Natural killer cell (primary cell): ENCODE measurements at regions not wholly inside any gene's neighbourhood (a gene's known extent, or its start where the extent isn't known, plus 50 kb on each side); places are given as distances from the start of the nearest gene placed in this dataset.

ENCODE experiments used
- ATAC-seq, 3 donors: fragments of 150-1000 bp in 2 of 3; fragments of 200-7000 bp in 1 of 3; cut with Tn5 transposase; 1 replicate in 1 of 3; 2 replicates in 2 of 3; pipeline ENCODE4 v1.10.0; 2021; ENCODE audit warnings: mild to moderate bottlenecking in 2 of 3, moderate library complexity in 2 of 3
- DNase-seq, 2 donors: peaks; one replicate each; pipeline versions ENCODE4 v3.0.0 to v3.0.0-alpha.2; 2013 to 2021; ENCODE audit warnings: mixed read lengths in 1 of 2
- H3K27ac ChIP-seq: one replicate; pipeline ENCODE4 v1.5.1; 2013; ENCODE audit warnings: mild to moderate bottlenecking, low read length
- H3K27me3 ChIP-seq: one replicate; pipeline ENCODE4 v1.6.1; 2013; ENCODE audit warnings: low read length; ENCODE audit not compliant: control insufficient read depth, insufficient read depth
- H3K36me3 ChIP-seq: one replicate; pipeline ENCODE4 v1.6.1; 2013; ENCODE audit warnings: low read length; ENCODE audit not compliant: control insufficient read depth, insufficient read depth
- H3K4me1 ChIP-seq: one replicate; pipeline ENCODE4 v1.6.1; 2013; ENCODE audit warnings: low read length; ENCODE audit not compliant: control insufficient read depth, insufficient read depth
- H3K4me3 ChIP-seq: one replicate; pipeline ENCODE4 v1.5.1; 2013; ENCODE audit warnings: low read length
- H3K9me3 ChIP-seq: one replicate; pipeline ENCODE4 v1.6.1; 2013; ENCODE audit warnings: low read length; ENCODE audit not compliant: control insufficient read depth, insufficient read depth
- H3K27ac Mint-ChIP-seq, 2 donors: one replicate each; pipeline ENCODE4 v1.8.0; 2022; ENCODE audit warnings: mild to moderate bottlenecking in 2 of 2, mixed read lengths in 2 of 2, moderate library complexity in 1 of 2
- H3K27me3 Mint-ChIP-seq, 2 donors: one replicate each; pipeline ENCODE4 v1.8.0; 2022; ENCODE audit warnings: low read depth in 2 of 2, mixed read lengths in 2 of 2
- H3K36me3 Mint-ChIP-seq: one replicate; pipeline ENCODE4 v1.8.0; 2022; ENCODE audit warnings: mixed read lengths
- H3K4me1 Mint-ChIP-seq, 2 donors: one replicate each; pipeline ENCODE4 v1.8.0; 2022; ENCODE audit warnings: mixed read lengths in 2 of 2
- H3K4me3 Mint-ChIP-seq: one replicate; pipeline ENCODE4 v1.8.0; 2022; ENCODE audit warnings: mild to moderate bottlenecking, moderate library complexity, mixed read lengths
- H3K9me3 Mint-ChIP-seq, 2 donors: one replicate each; pipeline ENCODE4 v1.8.0; 2022; ENCODE audit warnings: mixed read lengths in 2 of 2
- WGBS: methylation state at CpG from one replicate; pipeline ENCODE4 v1.1.7; 2013; ENCODE audit warnings: missing lambda C conversion rate; ENCODE audit not compliant: insufficient coverage; 5-methylcytosine and 5-hydroxymethylcytosine counted together
- intact Hi-C: fragments of 100-400 bp; cut with micrococcal nuclease; formaldehyde crosslinking; loops from one replicate; pipeline ENCODE4 v1.14.2; 2022
- TF ChIP-seq, protein P1 (sequence below): fragments of 200-600 bp; IDR thresholded peaks from one replicate; pipeline ENCODE4 v1.8.0; 2022; ENCODE audit warnings: antibody characterized with exemption

GRCh38 chr18:72436401-72436800, 107.7 kb downstream of the CBLN2 start:
- no peaks in the 10 kb centered on the region for H3K27me3 Mint-ChIP-seq
- DNase-seq (no peak), ATAC-seq (no peak)
- peaks cover 12 to 14% of the 10 kb centered on the region in 2 donors for H3K9me3 Mint-ChIP-seq
- Histone ChIP-seq H3K4me3 (no peak overlapping the region), H3K36me3 (no peaks in the 10 kb centered on the region), H3K4me1 (no peaks in the 10 kb centered on the region), H3K9me3 (no peaks in the 10 kb centered on the region), H3K27ac (no peak overlapping the region), H3K27me3 (no peaks in the 10 kb centered on the region)
- no peaks in the 10 kb centered on the region for H3K4me1 Mint-ChIP-seq
- no peak overlapping the region for H3K4me3 Mint-ChIP-seq
- TF ChIP-seq, protein P1, sequence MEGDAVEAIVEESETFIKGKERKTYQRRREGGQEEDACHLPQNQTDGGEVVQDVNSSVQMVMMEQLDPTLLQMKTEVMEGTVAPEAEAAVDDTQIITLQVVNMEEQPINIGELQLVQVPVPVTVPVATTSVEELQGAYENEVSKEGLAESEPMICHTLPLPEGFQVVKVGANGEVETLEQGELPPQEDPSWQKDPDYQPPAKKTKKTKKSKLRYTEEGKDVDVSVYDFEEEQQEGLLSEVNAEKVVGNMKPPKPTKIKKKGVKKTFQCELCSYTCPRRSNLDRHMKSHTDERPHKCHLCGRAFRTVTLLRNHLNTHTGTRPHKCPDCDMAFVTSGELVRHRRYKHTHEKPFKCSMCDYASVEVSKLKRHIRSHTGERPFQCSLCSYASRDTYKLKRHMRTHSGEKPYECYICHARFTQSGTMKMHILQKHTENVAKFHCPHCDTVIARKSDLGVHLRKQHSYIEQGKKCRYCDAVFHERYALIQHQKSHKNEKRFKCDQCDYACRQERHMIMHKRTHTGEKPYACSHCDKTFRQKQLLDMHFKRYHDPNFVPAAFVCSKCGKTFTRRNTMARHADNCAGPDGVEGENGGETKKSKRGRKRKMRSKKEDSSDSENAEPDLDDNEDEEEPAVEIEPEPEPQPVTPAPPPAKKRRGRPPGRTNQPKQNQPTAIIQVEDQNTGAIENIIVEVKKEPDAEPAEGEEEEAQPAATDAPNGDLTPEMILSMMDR: no peak
- no peak overlapping the region for H3K27ac Mint-ChIP-seq
- no peaks in the 10 kb centered on the region for H3K36me3 Mint-ChIP-seq
- WGBS: 72% methylated on average over 3 of the region's 3 CpGs
- intact Hi-C loops: no loop called here

GRCh38 chr18:72433756-72434155, 110.4 kb downstream of the CBLN2 start:
- intact Hi-C loops: no loop called here
- Mint-ChIP-seq H3K4me1 (no peaks in the 10 kb centered on the region), H3K36me3 (no peaks in the 10 kb centered on the region), H3K4me3 (no peak overlapping the region), H3K27me3 (no peaks in the 10 kb centered on the region), H3K27ac (no peak overlapping the region), H3K9me3 (peaks cover 11 to 13% of the 10 kb centered on the region in 2 donors)
- no peak overlapping the region for H3K27ac ChIP-seq
- ATAC-seq (no peak), DNase-seq (no peak)
- peaks cover 5% of the 10 kb centered on the region for H3K9me3 ChIP-seq
- 100% methylated on average over 5 of the region's 5 CpGs for WGBS
- no peak overlapping the region for H3K4me3 ChIP-seq
- no peaks in the 10 kb centered on the region for H3K36me3 ChIP-seq
- no peaks in the 10 kb centered on the region for H3K27me3 ChIP-seq
- H3K4me1 ChIP-seq: no peaks in the 10 kb centered on the region
- TF ChIP-seq, protein P1: no peak

- DNase-seq (no peak), ATAC-seq (no peak)
- H3K4me3 ChIP-seq: no peak overlapping the region
- no peak overlapping the region for H3K27ac Mint-ChIP-seq
- no peaks in the 10 kb centered on the region for H3K36me3 ChIP-seq
- no peaks in the 10 kb centered on the region for H3K4me1 ChIP-seq
- no peaks in the 10 kb centered on the region for H3K27me3 ChIP-seq
- TF ChIP-seq, protein P1: no peak
- H3K9me3 Mint-ChIP-seq: peaks cover 11 to 15% of the 10 kb centered on the region in 2 donors
- no peak overlapping the region for H3K27ac ChIP-seq
- H3K36me3 Mint-ChIP-seq: no peaks in the 10 kb centered on the region
- intact Hi-C loops: no loop called here
- H3K4me3 Mint-ChIP-seq: no peak overlapping the region
- peaks cover 5% of the 10 kb centered on the region for H3K9me3 ChIP-seq
- 77% methylated on average over 2 of the region's 2 CpGs for WGBS
- no peaks in the 10 kb centered on the region for H3K27me3 Mint-ChIP-seq
- H3K4me1 Mint-ChIP-seq: no peaks in the 10 kb centered on the region
Observed at GRCh38 chr18:72427721-72428120, 116.4 kb downstream of the CBLN2 start.

DNA sequence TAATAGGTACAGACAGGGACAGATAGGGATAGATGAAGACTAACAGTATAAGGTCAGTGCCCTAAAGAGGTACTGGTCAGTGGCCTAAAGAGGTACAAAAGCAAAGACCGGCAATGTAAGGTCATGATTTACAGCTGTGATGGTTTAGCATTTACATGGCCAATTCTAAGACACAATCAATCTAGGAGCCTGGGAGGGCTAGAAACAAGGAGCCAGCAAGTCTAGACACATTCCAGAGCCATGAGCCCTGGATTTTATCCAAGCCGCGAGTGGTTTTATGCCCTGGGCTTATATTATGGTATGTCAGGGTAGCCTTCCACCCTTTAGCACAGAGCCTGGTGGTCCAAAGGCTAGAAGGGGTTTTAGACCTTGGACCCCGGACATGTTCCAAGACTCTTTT, 124.2 kb downstream of the CBLN2 start:
- Mint-ChIP-seq H3K4me1 (no peaks in the 10 kb centered on the region), H3K4me3 (no peak overlapping the region), H3K36me3 (no peaks in the 10 kb centered on the region), H3K9me3 (peaks cover 9 to 13% of the 10 kb centered on the region in 2 donors), H3K27me3 (no peaks in the 10 kb centered on the region), H3K27ac (no peak overlapping the region)
- WGBS: 90% methylated on average over 4 of the region's 4 CpGs
- TF ChIP-seq, protein P1: no peak
- DNase-seq: no peak
- Histone ChIP-seq H3K27me3 (no peaks in the 10 kb centered on the region), H3K27ac (no peak overlapping the region), H3K4me1 (no peaks in the 10 kb centered on the region), H3K36me3 (no peaks in the 10 kb centered on the region), H3K4me3 (no peak overlapping the region), H3K9me3 (no peaks in the 10 kb centered on the region)
- no peak for ATAC-seq
- intact Hi-C loops: no loop called here
